H9 (cell line): ENCODE measurements at regions not wholly inside any gene's neighbourhood (a gene's known extent, or its start where the extent isn't known, plus 50 kb on each side); places are given as distances from the start of the nearest gene placed in this dataset.

Experiments used
- DNase-seq: peaks from one replicate; pipeline ENCODE4 v3.0.0-alpha.2; 2017
- H2AFZ ChIP-seq: one replicate; pipeline ENCODE4 v1.6.1; 2013; ENCODE audit warnings: mild to moderate bottlenecking, low read length, control low read depth, moderate library complexity
- H2AK5ac ChIP-seq: 2 replicates; pipeline ENCODE4 v1.6.1; 2013; ENCODE audit warnings: low read length, control low read depth, mixed read lengths; ENCODE audit not compliant: insufficient read length
- H2BK120ac ChIP-seq: one replicate; pipeline ENCODE4 v1.6.1; 2013; ENCODE audit warnings: low read depth, mild to moderate bottlenecking, low read length, control low read depth, inconsistent platforms; ENCODE audit not compliant: poor library complexity, severe bottlenecking
- H2BK12ac ChIP-seq: 2 replicates; pipeline ENCODE4 v1.6.1; 2013; ENCODE audit warnings: low read length, control low read depth, mixed read lengths, low read depth; ENCODE audit not compliant: insufficient read length
- H2BK15ac ChIP-seq: 2 replicates; pipeline ENCODE4 v1.6.1; 2013; ENCODE audit warnings: low read depth, low read length, control low read depth
- H2BK20ac ChIP-seq: one replicate; pipeline ENCODE4 v1.6.1; 2013; ENCODE audit warnings: low read depth, mild to moderate bottlenecking, low read length, control low read depth, inconsistent platforms; ENCODE audit not compliant: poor library complexity, severe bottlenecking
- H2BK5ac ChIP-seq: 2 replicates; pipeline ENCODE4 v1.6.1; 2013; ENCODE audit warnings: low read length, control low read depth, mixed read lengths; ENCODE audit not compliant: insufficient read length
- H3K14ac ChIP-seq: 2 replicates; pipeline ENCODE4 v1.6.1; 2013; ENCODE audit warnings: low read length, control low read depth; ENCODE audit not compliant: insufficient read depth
- H3K18ac ChIP-seq: 2 replicates; pipeline ENCODE4 v1.6.1; 2013; ENCODE audit warnings: low read depth, mild to moderate bottlenecking, mixed read lengths, low read length, control low read depth; ENCODE audit not compliant: insufficient read length
- H3K23ac ChIP-seq: 2 replicates; pipeline ENCODE4 v1.6.1; 2013; ENCODE audit warnings: low read length, control low read depth, mixed read lengths, low read depth; ENCODE audit not compliant: insufficient read length
- H3K23me2 ChIP-seq: 2 replicates; pipeline ENCODE4 v1.6.1; 2013; ENCODE audit warnings: low read depth, mild to moderate bottlenecking, mixed read lengths, low read length, control low read depth; ENCODE audit not compliant: insufficient read length, poor library complexity, severe bottlenecking
- H3K27ac ChIP-seq: 2 replicates; pipeline ENCODE4 v1.5.1; 2013; ENCODE audit warnings: low read length, control low read depth, mixed read lengths, low read depth; ENCODE audit not compliant: insufficient read length
- H3K27me3 ChIP-seq: 2 replicates; pipeline ENCODE4 v1.6.1; 2013; ENCODE audit warnings: low read length, control low read depth, inconsistent platforms; ENCODE audit not compliant: insufficient read depth
- H3K4ac ChIP-seq: 2 replicates; pipeline ENCODE4 v1.6.1; 2013; ENCODE audit warnings: low read depth, mild to moderate bottlenecking, control low read depth, inconsistent platforms, low read length, moderate library complexity
- H3K4me1 ChIP-seq: 2 replicates; pipeline ENCODE4 v1.6.1; 2013; ENCODE audit warnings: low read length, control low read depth, inconsistent platforms; ENCODE audit not compliant: insufficient read depth
- H3K4me2 ChIP-seq: 2 replicates; pipeline ENCODE4 v1.6.1; 2013; ENCODE audit warnings: low read length, control low read depth, mixed read lengths; ENCODE audit not compliant: insufficient read length, insufficient read depth
- H3K56ac ChIP-seq: 2 replicates; pipeline ENCODE4 v1.6.1; 2013; ENCODE audit warnings: low read depth, mild to moderate bottlenecking, mixed read lengths, low read length, control low read depth; ENCODE audit not compliant: insufficient read length
- H3K79me1 ChIP-seq: 2 replicates; pipeline ENCODE4 v1.6.1; 2013; ENCODE audit warnings: low read depth, mild to moderate bottlenecking, moderate library complexity, low read length, control low read depth, inconsistent platforms; ENCODE audit not compliant: insufficient read depth, poor library complexity, severe bottlenecking
- H3K79me2 ChIP-seq: 2 replicates; pipeline ENCODE4 v1.6.1; 2013; ENCODE audit warnings: low read length, control low read depth, inconsistent platforms; ENCODE audit not compliant: insufficient read depth
- H3K9ac ChIP-seq: 2 replicates; pipeline ENCODE4 v1.6.1; 2013; ENCODE audit warnings: low read length, control low read depth, mixed read lengths; ENCODE audit not compliant: insufficient read length; ENCODE audit errors: extremely low read depth
- H3K9me3 ChIP-seq: one replicate; pipeline ENCODE4 v1.6.1; 2013; ENCODE audit warnings: low read depth, low read length, inconsistent platforms; ENCODE audit not compliant: control insufficient read depth
- H3T11ph ChIP-seq: one replicate; pipeline ENCODE4 v1.6.1; 2013; ENCODE audit warnings: mild to moderate bottlenecking, low read length, control low read depth, inconsistent platforms
- H4K20me1 ChIP-seq: one replicate; pipeline ENCODE4 v1.6.1; 2013; ENCODE audit not compliant: control insufficient read depth, insufficient read length, insufficient read depth
- H4K5ac ChIP-seq: 2 replicates; pipeline ENCODE4 v1.6.1; 2013; ENCODE audit warnings: low read depth, mild to moderate bottlenecking, mixed read lengths, low read length, control low read depth; ENCODE audit not compliant: insufficient read length
- H4K8ac ChIP-seq: replicated peaks from 2 replicates; pipeline ENCODE4 v1.6.1; 2013; ENCODE audit warnings: low read length, control low read depth, mixed read lengths, low read depth; ENCODE audit not compliant: insufficient read length
- H4K91ac ChIP-seq: 2 replicates; pipeline ENCODE4 v1.6.1; 2013; ENCODE audit warnings: low read depth, mild to moderate bottlenecking, moderate library complexity, mixed read lengths, low read length, control low read depth; ENCODE audit not compliant: insufficient read length
- H3K27ac Mint-ChIP-seq, 3 experiments: 2 replicates in 2 of 3; 3 replicates in 1 of 3; pipeline ENCODE4 v1.8.0; 2020 to 2021; ENCODE audit warnings: mixed read lengths in 3 of 3, mild to moderate bottlenecking in 1 of 3, moderate library complexity in 1 of 3
- H3K27me3 Mint-ChIP-seq: 2 replicates; pipeline ENCODE4 v1.8.0; 2021; ENCODE audit warnings: low read depth, mild to moderate bottlenecking, moderate library complexity, mixed read lengths
- H3K36me3 Mint-ChIP-seq, 3 experiments: 2 replicates in 2 of 3; 3 replicates in 1 of 3; pipeline ENCODE4 v1.8.0; 2020 to 2021; ENCODE audit warnings: low read depth in 3 of 3, mixed read lengths in 3 of 3; ENCODE audit not compliant: insufficient read depth in 1 of 3
- H3K4me1 Mint-ChIP-seq, 2 experiments: 2 replicates each; pipeline ENCODE4 v1.8.0; 2020; ENCODE audit warnings: mixed read lengths in 2 of 2
- H3K4me3 Mint-ChIP-seq, 2 experiments: 2 replicates in 1 of 2; 3 replicates in 1 of 2; pipeline ENCODE4 v1.8.0; 2020 to 2021; ENCODE audit warnings: mild to moderate bottlenecking in 2 of 2, mixed read lengths in 2 of 2, moderate library complexity in 1 of 2
- H3K9me3 Mint-ChIP-seq, 2 experiments: 2 replicates in 1 of 2; 3 replicates in 1 of 2; pipeline ENCODE4 v1.8.0; 2020; ENCODE audit warnings: mild to moderate bottlenecking in 2 of 2, mixed read lengths in 2 of 2, moderate library complexity in 1 of 2
- WGBS: extraction: QIAGEN DNeasy Blood & Tissue Kit; methylation state at CpG from one replicate; pipeline ENCODE4 v1.1.7; 2013; ENCODE audit warnings: missing lambda C conversion rate, low lambda C conversion rate, mixed read lengths; ENCODE audit not compliant: insufficient read length; ENCODE audit errors: extremely low coverage; 5-methylcytosine and 5-hydroxymethylcytosine counted together
- TF ChIP-seq, protein P1 (sequence below): fragments of 200-600 bp; sonication (generic); conservative IDR thresholded peaks from 3 replicates; pipeline ENCODE4 v1.8.0; 2021; ENCODE audit warnings: antibody characterized with exemption, mild to moderate bottlenecking

GRCh38 chr2:34388446-34388845, 789.3 kb upstream of the FAM98A start:
- Histone ChIP-seq H3K23me2 (no peaks in the 10 kb centered on the region), H3K4ac (no peak overlapping the region), H3K14ac (no peak overlapping the region), H2BK20ac (no peak overlapping the region), H3T11ph (no peak overlapping the region), H4K5ac (no peak overlapping the region), H3K56ac (no peak overlapping the region), H4K8ac (no peak overlapping the region), H2BK15ac (no peak overlapping the region), H2AK5ac (no peak overlapping the region), H2BK120ac (no peak overlapping the region), H4K91ac (no peak overlapping the region), H3K4me2 (no peak overlapping the region), H3K4me1 (no peaks in the 10 kb centered on the region), H2BK12ac (no peak overlapping the region), H3K18ac (no peak overlapping the region), H2AFZ (no peak overlapping the region), H3K79me1 (no peaks in the 10 kb centered on the region), H3K79me2 (no peaks in the 10 kb centered on the region), H2BK5ac (no peak overlapping the region), H3K27ac (no peak overlapping the region), H4K20me1 (no peaks in the 10 kb centered on the region), H3K23ac (no peak overlapping the region), H3K9me3 (no peaks in the 10 kb centered on the region), H3K27me3 (no peaks in the 10 kb centered on the region), H3K9ac (no peak overlapping the region)
- TF ChIP-seq, protein P1, sequence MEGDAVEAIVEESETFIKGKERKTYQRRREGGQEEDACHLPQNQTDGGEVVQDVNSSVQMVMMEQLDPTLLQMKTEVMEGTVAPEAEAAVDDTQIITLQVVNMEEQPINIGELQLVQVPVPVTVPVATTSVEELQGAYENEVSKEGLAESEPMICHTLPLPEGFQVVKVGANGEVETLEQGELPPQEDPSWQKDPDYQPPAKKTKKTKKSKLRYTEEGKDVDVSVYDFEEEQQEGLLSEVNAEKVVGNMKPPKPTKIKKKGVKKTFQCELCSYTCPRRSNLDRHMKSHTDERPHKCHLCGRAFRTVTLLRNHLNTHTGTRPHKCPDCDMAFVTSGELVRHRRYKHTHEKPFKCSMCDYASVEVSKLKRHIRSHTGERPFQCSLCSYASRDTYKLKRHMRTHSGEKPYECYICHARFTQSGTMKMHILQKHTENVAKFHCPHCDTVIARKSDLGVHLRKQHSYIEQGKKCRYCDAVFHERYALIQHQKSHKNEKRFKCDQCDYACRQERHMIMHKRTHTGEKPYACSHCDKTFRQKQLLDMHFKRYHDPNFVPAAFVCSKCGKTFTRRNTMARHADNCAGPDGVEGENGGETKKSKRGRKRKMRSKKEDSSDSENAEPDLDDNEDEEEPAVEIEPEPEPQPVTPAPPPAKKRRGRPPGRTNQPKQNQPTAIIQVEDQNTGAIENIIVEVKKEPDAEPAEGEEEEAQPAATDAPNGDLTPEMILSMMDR, result no peak
- Mint-ChIP-seq H3K4me3 (no peak overlapping the region), H3K27ac (no peak overlapping the region), H3K4me1 (peaks cover 6 to 10% of the 10 kb centered on the region in 2 experiments), H3K9me3 (peaks cover 0 to 2% of the 10 kb centered on the region in 2 experiments; a peak in 2 of 5 replicates), H3K27me3 (no peaks in the 10 kb centered on the region), H3K36me3 (no peaks in the 10 kb centered on the region)
- no peak for DNase-seq
- WGBS, result no CpG with 5 or more reads among the region's 2 CpGs
